GM18511 (cell line): ENCODE measurements at regions not wholly inside any gene's neighbourhood (a gene's known extent, or its start where the extent isn't known, plus 50 kb on each side); places are given as distances from the start of the nearest gene placed in this dataset.
"Not testable (repeated sequence)": the region's sequence is repeated elsewhere in the genome, so short reads cannot be mapped to it uniquely, and the experiment has no call there.

ENCODE experiments used
- ATAC-seq: cut with Tn5 transposase; IDR thresholded peaks from one replicate; pipeline ENCODE4 v1.9.1; 2021; ENCODE audit warnings: mild to moderate bottlenecking, moderate library complexity; ENCODE audit not compliant: unreplicated experiment

DNA sequence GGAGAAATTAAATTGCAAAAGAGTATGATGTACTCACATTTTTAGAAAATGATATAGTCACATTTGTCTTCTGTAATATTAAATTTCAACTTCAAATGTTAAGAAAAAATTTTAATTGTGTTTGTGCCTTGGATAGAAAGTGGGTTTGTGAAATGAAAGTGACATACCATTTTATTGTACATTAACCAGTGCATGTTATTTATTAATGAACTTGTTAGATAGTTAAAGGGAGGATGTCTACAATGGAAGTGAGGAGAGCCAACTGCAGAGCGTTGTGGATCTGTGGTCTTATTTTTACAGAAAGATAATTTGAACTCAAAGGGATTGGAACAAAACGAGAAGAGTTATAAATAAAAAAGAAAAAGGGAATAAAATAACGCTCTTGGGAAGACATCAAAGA, 291.7 kb downstream of the ARL4A start:
- ATAC-seq, result no peak

DNA sequence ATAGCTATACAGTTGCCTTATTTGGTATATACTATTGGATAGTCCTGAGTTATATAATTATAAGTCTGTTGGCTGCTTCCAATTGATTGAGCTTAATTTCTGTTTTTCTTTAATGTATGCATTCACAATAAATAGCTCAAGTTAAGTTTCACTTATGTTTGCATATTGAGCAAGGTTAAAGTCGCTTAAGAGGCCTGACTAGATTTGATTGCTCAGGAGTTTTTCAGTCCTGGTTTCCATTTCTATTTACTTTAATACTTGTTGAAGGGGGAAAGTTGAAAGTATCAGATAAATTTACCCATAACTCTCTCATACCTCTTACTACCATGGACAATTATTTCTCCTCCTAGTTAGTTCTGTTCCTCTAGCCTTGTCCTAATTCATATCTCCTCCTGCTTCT, 294.7 kb downstream of the ARL4A start:
- ATAC-seq, result no peak

DNA sequence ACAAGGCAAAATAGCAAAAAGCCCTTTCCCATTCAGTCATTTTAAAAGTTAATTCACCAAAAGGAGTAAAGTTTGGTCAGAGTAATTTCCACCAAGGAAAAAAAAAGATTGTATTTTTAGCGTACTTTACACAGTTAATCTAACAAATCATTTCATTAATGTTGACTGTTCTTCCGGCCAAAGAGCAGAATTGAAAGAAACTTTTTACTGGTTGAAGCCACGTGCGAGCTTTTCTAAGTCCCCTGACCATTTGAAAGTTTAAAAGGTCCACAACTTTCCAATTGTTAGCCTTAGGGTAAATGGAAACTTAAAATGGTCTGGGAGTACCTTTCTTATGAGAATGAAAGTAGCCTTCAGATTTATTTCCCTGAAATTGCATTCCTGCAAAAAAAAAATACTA, 296.7 kb downstream of the ARL4A start:
- no peak for ATAC-seq

DNA sequence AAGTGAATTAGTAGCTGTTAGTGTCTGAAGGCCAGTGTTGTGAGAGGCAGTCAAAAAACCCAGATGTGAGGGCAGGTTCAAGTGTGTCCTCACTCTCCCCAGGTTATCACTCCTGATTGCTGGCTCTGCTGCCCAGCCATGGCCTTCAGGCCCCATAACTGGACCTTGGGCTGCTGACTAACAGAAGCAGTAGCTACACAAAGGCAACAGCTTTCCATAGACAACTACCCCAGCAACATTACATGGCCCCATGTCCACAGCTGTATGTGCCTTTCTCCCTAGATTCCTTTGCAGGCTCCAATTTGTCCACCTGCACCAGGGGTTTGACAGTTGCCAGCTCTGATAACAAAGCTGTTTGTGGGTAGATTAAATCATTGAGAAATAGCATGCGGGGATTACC, 297.8 kb downstream of the ARL4A start:
- no peak for ATAC-seq

DNA sequence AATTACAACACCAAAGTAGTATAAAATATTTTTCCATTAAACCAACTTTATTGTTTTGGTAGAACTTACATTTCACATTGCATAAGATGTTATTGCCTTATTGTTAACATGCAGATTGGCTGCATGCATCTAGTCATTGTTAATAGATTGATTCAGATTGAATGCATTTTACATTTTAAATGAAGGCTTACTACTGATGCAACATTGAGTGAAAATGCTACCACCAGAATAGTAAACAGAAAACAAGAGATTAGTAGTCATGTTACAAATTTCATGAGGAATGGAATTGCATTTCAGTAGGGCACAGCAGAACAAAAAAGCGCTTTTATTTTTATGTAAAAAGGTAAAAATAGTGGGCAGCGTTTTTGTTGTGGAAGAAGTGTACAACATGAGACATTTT, 298.3 kb downstream of the ARL4A start:
- ATAC-seq, result no peak

DNA sequence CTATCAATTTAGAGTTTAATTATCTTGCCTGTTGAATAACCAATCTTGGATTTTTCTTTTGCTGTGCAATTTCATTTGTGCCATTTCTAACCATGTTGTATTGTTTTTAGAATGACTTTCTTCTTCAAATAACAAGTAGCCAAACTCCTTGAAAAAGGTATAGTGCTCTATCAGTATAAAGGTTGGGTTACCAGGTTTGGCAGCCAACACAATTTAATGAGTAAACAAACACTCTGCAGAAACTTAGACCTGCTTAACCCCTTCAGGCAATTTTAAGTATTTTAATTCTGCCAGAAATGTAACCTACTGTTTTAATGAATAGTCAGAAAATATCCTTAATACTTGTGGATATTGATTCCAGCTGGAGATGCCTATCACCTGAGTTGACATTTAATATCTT, 299.8 kb downstream of the ARL4A start:
- no peak for ATAC-seq

DNA sequence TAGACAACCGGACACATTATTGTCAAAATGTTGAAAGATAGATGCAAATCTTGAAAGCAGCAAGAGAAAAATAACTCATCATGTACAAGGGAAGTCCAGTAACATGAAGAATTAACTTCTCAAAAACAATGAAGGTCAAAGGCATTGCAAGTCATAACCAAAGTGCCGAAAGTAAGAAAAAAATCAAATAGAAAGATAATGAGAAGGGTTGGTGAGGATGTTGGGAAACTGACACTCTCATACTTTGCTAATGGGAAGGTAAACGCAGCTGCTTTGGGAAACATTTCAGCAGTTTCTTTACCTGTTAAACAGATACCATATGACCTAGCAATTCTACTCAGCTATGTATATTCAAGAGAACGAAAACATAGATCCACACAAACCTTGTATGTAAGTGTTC, 303.0 kb downstream of the ARL4A start:
- no peak for ATAC-seq

DNA sequence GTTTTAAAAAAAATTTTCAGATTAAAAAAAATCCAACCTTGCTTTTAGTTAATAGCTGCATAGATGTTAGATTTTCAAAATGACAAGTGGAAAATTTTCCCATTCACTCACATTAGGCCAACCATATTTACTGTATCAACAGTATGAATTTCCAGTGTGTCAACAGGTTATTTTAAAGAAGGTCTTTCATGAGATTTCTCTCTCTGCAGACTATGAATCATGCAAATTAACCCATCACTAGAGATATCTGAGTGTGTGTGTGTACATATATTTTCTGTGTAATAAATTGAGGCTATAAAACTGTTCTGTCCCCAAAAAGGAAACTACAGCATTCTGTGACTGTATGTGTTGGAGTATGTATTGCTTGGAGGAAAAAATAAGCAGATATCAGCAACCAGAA, 305.6 kb downstream of the ARL4A start:
- no peak for ATAC-seq

DNA sequence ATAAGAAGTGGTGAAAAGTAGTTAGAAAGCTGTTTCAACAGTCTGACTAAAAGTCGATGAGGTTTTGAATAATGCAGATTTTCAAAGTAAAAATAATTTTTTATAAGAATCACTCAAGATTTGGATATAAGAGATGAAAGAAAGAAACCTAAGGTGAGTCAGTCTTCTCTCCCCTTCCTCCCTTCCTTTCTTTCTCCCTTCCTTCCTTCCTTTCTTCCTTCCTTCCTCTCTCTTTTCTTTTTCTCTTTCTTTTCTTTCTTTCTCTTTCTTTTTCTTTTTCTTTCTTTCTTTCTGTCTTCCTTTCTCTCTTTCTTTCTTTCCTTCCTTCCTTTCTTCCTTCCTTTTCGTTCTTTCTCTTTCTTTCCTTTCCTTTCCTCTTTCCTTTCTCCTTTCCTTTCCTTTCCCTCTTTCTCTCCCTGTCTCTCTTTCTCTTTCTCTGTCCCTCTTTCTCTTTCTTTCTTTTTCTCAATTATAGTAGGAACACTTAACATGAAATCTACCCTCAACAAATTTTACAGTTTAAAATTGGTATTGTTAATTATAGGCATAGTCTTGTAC, 308.6 kb downstream of the ARL4A start:
- ATAC-seq, result no peak

DNA sequence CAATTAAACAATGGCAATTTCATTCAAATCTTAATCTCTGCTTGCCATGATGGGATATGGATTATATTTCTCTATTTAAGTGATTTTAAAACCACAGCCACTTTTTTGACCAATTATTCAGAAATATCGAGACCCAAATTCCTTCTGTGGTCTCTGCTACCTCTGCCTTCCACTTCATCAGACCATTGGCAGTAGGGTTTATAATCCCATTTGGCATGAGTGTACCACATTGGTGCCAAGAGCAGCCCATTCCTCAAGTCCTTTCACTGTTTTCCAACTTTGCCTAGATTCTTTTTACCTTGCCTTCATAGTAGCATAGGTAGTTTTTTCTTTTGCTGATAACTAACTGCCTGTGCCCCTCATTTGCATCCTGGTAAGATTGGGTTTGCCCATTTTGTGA, 319.9 kb downstream of the ARL4A start:
- ATAC-seq, result no peak

DNA sequence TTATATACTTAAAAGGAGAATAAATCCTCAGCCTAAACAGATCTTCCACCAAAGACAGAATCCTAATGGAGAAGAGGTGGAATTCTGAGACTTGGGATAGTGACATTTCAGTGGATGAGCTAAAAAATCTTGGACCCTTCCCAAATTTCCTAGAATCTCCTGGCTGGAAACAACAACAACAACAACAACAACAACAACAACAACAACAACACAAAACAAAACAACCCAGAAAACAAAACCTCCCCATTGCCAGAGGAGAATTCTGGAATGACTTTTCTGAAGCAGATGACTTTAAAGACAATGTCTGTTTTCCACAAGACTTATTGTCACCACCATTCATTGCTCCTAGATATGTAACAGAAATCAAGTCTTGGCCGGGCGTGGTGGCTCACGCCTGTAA, 322.1 kb downstream of the ARL4A start:
- no peak for ATAC-seq

DNA sequence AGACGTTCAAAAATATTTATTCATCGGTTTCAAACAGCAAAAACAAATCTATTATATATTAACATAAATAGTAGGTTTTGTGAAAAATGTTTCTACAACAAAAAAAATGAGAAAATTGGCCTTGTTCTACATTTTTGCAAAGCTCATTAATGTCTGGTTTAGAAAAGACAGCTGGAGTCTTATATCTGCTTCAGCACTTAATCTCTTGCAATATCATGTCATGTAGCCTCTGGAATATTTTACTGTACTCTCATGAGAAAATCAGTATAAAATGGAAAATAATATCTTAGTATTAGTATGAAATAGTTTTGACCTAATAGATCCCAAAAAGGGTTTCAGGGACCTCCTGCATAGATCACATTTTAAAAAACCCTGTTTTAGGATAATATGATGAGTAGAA, 326.6 kb downstream of the ARL4A start:
- ATAC-seq, result no peak

DNA sequence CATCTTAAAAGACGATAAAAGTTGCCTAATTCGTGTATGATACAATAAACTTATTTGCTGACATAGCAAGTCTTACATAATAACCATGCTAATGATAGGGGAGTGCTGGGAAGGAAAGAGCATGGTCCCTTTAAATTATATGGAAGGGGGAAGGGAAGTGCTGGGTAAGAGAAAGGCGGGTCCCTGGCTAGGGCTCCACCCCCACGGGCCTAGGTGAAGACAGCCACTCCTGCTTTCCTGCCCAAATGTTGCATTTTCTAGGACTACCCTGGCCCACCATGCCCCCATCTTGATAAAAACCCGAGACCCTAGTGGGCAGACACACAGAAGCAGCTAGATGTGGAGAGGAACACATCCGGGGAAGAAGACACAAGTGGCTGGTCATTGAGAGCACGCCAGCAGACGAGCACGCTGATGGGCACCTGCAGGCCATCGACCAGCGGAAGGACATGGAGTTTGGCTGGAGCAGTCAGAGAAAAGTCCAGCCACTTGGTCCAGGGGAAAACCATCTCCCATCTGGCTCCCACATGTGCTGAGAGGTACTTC, 328.7 kb downstream of the ARL4A start:
- no peak for ATAC-seq

DNA sequence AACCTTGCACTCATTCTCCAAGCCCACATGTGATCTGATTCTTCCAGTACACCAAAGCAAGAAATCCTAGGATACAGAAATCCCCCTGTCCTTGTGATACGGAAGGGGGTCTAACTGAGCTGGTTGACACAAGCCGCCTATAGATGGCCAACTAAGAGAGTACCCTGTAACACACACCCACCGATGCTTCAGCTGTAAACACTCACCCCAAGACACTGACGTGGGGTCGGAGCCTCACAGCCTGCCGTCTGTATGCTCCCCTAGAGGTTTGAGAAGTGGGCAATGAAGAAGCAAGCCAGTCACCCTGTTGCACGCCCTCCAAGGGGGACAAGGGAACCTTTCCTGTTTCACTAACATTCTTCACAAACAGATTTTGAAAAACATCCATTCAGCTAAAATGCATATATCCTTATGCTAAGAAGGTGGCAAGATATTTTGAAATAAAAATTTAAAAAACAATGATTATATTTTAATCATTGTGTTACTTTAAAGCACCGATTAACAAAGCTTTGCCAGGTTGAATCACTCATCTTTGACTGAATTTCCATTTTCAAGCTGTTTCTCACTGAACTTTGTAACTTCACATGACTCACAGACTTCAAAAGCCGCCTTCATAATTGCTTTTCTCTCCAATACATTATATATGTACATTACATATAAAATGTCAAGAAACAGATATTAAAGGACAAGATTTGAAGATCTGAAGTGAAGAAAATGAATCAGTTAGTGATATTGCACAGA, 329.3 kb downstream of the ARL4A start:
- no peak for ATAC-seq

DNA sequence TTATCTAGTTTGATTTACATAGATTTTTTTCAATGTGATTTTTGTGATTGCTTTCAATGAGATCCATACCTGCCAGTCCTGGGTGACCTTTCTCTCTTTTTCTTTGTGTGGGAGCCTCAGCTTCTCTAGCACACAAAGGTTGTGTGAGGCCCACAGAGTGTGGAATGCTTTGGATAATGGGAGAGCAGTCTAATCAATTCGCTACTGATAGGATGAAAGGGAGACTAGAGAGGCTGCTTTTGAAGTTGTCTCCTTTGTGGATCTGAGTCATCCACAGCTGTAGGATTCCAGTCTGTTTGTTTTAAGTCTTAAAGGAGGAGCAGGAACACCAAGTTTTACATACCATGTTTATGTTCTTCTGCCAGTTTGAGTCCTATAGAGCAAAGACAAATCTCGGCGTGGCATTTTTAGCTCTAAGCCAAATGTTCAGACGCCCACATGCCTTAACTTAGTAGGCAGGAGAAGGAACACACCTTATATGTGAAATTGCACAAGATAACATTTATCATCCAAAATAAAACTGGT, 330.0 kb downstream of the ARL4A start:
- ATAC-seq, result no peak

DNA sequence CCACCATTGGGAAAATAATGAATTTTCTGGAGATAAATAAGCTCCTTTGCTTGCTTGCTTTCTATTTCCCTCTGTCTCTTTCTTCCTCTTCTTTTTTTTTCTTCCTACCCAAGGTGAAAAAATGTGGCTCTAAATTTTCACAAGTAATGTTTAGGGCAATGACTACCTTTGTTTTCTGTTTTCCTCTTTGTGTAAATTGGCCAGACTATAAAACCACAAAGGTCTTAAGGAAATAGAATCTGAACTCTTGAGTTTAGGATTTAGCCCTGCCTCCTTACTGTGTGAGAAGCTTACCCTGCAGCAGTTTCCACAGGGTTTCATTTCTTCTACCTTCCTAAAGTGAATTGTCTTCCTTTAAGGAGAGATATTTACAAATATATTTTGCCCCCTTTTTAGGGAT, 330.4 kb downstream of the ARL4A start:
- no peak for ATAC-seq

DNA sequence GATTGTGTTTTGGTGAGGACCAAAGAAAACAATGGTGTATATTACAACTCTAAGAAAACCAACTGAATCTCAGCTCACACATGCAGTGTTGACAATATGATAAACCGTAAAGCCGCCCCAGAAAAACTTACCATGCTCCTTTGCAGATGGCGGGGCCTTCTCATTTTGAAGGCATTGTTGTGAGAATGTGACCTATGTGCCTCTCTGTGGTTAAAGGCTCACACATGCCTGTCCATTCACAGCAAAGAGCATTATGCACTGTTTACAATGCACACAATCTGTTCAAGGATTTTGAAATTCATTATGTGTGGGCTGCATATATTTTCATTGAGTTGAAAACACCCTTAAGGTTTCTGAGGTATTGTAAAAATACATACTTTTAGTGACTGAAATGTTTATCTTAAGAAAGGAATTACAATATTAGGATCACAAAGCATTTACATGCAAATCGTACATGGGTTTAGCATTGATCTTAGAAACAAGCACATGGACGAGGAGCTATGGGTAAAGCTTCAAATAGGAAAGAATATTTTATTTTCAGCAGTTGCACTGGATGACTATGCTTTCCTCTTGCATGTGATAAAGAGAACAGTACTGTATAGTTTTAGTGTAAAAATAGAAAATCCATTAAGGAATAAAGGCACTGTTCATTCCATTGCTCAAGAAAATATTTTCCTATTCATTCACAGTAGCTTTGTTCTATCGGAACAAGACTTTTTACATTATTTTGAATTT, 334.3 kb downstream of the ARL4A start:
- no peak for ATAC-seq

DNA sequence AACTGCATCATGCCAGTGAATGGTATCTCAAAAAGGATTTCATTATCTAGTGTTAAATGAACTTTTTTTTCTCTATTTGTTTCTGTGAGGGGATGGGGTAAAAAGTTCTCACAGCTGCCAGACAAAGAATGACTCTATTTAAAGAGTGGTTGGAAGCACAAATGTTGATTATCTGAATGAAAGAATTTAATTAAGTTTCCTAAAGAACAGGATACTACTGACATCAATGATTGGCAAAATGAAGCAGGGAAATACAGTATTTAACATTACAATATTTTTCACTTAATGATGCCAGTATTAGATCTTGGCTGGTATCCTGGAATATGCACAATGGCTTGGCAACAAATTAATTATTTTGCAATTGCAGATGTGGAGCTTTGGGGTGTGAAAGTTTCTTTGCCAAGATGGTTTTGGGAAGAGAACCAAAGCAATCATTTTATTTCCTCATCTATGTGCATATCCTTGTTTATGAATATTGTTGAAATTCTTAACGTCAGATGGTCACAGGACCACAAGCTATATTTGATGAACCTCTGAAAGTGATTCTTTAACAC, 336.8 kb downstream of the ARL4A start:
- ATAC-seq, result no peak

DNA sequence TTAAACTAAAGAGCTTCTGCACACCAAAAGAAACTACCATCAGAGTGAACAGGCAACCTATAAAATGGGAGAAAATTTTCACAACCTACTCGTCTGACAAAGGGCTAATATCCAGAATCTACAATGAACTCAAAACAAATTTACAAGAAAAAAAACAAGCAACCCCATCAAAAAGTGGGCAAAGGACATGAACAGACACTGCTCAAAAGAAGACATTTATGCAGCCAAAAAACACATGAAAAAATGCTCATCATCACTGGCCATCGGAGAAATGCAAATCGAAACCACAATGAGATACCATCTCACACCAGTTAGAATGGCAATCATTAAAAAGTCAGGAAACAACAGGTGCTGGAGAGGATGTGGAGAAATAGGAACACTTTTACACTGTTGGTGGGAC, 337.6 kb downstream of the ARL4A start:
- ATAC-seq, result not testable (repeated sequence)

DNA sequence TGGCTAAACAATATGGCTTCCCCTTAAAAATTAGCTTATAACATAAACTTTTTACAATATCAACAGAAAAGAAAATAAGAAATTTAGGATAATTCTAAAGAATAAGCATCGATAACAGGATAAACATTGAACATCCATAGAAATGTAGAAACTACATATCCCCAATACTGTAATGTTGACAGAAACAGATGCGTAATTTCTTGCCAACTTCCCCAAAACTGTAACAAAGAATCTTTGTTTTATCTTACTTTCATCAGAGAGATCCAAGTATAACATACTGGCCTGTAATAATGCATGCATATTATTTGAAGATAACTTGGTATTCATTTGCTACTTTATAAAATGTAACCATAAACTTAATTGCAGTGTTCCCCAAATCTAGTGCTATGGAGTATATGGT, 339.9 kb downstream of the ARL4A start:
- ATAC-seq, result no peak

DNA sequence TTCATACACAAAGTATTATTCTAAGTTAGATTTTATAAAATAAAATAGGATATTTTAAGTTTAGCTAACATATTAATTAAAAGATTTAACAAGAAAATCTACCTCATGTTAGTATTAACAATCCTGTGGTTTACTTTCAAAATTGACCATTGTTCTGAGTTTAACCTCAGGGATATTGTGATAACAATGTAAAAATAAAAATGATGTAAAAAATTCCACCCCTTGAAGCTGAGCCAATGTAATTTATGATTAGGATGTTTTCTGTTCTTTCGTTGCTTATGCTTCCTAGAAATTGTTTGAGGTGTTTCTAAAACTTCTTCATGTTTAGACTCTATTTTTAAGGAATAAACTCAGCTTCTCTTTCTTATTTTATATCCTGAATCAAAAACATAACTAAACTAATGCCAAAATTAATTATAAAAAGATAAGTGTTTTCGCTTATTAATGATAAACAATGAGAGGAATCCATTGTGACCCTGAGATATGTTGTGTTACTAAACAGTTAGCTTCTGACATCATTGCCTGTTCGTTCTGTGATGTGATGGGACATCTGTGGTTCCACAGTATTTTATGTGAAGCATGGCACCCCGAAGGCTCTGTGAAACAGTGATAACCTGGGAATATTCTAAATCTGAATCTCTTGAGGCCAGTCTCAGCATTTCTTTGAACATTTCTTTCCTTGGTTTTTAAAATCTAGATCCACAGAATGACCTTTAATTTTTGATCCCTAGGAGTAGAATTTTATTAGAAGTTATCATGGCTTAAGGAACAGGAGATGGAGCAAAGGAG, 340.8 kb downstream of the ARL4A start:
- ATAC-seq, result no peak
